Neural cell (in vitro differentiated cells): ENCODE measurements at regions not wholly inside any gene's neighbourhood (a gene's known extent, or its start where the extent isn't known, plus 50 kb on each side); places are given as distances from the start of the nearest gene placed in this dataset.

Experiments used
- MXI1 ChIP-seq: fragments of 450-650 bp; conservative IDR thresholded peaks from 2 replicates; pipeline ENCODE4 v1.6.1; 2014; ENCODE audit warnings: antibody characterized with exemption, mild to moderate bottlenecking; ENCODE audit not compliant: poor library complexity, severe bottlenecking
- REST ChIP-seq: IDR thresholded peaks from 2 replicates; pipeline ENCODE4 v1.6.1; 2012; ENCODE audit warnings: borderline replicate concordance
- TF ChIP-seq, protein P1 (sequence below): fragments of 450-650 bp; IDR thresholded peaks from 2 replicates; pipeline ENCODE4 v1.5.1; 2014; ENCODE audit warnings: antibody characterized with exemption, mild to moderate bottlenecking, moderate library complexity; ENCODE audit not compliant: poor library complexity, severe bottlenecking

GRCh38 chr4:96639932-96640331 lies 800.0 kb downstream of the PDHA2 start:
- TF ChIP-seq REST = no peak
- TF ChIP-seq, protein P1, sequence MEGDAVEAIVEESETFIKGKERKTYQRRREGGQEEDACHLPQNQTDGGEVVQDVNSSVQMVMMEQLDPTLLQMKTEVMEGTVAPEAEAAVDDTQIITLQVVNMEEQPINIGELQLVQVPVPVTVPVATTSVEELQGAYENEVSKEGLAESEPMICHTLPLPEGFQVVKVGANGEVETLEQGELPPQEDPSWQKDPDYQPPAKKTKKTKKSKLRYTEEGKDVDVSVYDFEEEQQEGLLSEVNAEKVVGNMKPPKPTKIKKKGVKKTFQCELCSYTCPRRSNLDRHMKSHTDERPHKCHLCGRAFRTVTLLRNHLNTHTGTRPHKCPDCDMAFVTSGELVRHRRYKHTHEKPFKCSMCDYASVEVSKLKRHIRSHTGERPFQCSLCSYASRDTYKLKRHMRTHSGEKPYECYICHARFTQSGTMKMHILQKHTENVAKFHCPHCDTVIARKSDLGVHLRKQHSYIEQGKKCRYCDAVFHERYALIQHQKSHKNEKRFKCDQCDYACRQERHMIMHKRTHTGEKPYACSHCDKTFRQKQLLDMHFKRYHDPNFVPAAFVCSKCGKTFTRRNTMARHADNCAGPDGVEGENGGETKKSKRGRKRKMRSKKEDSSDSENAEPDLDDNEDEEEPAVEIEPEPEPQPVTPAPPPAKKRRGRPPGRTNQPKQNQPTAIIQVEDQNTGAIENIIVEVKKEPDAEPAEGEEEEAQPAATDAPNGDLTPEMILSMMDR = no peak
- TF ChIP-seq MXI1 = no peak
